ENCODE measurements at regions not wholly inside any gene's neighbourhood (a gene's known extent, or its start where the extent isn't known, plus 50 kb on each side); places are given as distances from the start of the nearest gene placed in this dataset.
"Not testable (repeated sequence)": the region's sequence is repeated elsewhere in the genome, so short reads cannot be mapped to it uniquely, and the experiment has no call there.

DNA sequence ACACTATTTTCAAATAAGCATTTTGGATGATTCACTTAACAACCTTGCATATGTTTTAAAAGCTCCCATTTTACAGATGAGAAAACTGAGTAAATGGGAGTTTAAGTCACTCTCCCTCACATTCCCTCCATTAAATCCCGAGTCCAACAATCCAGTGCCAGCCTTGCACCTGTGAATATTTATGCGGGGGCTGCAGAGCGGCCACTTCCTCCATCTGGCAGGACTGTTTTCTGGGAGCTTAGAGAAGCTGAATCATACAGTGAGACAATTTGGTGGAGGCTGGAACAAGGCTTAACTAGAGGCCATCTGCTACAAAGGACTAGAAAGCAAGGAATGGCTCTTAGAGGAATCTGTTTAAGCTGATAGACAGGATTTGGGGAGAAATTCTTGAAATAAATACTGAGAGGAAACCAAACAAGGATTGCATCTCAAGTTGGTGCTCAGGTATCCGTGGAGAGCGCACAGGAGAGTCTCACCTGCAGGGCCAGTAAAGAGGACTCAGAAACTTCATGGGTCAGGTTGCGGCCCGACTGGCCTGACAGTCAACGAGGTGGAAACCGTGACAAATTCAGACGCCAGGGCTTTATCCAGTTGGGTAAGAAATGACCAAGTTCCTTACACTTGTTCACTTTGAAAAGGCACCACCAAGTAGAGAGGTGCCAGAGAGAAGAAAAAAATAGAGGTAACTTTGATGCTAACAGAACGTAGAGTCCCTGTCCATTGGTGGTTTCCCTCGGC, 478.5 kb downstream of the QKI start:
- DNase-seq (ENCODE audit: low spot score), result no peak

DNA sequence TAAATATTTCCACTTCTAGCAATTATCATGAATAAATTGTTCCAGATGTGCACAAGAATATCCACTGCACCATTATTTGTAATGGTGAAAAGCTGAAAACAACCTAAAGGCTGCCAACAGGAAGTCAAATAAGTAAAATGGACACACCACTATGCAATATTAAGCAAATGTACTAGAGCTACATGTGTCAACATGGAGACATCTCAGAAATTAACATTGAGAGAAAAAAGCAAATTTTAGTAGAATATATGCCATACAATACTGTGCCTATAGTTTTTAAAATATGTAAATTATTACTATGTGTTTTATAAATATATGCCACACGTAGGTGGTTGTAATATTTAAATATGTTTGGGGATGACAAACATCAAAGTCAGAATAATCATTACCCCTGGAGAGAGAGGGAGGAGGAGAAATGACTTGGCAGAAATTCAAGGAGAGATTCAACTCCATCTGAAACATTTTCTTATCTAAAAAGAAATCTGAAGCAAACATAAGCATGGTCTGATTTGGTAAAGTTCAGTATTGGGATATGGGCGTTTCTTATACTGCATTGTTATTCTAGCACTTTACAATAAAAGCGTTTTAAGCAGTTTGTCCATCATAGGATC, 475.5 kb downstream of the QKI start:
- no peak for DNase-seq (ENCODE audit: low spot score)

DNA sequence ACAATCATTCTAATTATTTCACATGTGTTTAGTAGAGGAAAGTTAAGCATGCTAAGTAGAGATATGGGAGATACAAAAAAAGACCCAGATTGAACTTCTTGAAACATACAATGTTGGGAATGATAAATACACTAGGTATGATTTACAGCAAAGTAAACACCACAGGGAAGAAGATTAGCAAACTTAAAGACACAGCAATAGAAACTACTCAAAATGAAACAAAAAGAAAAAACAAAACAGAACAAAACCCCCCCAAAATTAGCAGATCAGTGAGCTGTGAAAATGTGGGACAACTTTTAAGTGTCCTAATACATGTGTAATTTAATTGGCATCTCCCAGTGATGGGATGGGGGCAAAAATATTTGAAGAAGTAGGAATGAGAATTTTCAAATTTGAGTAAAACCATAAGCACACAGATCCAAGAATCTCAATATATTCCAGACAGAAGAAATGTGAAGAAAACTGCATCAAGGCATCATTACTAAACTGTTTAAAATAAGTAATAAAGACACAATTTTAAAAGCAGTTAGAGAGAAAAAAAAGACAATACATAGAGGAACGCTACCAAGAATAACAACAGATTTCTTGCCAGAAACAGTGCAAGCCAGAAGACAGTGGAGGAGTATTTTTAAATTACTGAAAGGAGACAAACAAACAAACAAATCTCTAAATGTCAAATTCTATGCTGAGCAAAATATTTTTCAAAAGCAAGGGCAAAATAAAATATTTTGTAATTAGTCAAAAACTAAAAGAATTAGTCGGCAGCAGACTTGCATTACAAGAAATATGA, 473.7 kb downstream of the QKI start:
- DNase-seq (ENCODE audit: low spot score), result no peak

GRCh38 chr6:163886428-163886827, 471.9 kb downstream of the QKI start:
- no peak for DNase-seq (ENCODE audit: low spot score)

DNA sequence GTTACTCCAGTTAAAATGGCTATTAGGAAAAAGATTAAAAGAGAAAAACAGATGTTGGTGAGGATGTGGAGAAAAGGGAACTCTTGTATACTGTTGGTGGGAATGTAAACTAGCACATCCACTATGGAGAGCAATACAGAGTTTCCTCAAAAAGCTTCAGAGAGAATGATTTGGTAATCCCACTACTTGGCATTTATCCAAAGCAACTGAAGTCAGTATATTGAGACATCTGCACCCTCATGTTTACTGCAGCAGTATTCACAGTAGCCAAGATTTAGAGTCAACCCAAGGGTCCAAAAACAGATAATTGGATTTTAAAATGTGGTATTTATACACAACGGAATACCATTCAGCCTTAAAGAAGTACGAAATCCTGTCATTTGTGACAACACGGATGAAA, 469.5 kb downstream of the QKI start:
- no peak for DNase-seq (ENCODE audit: low spot score)

DNA sequence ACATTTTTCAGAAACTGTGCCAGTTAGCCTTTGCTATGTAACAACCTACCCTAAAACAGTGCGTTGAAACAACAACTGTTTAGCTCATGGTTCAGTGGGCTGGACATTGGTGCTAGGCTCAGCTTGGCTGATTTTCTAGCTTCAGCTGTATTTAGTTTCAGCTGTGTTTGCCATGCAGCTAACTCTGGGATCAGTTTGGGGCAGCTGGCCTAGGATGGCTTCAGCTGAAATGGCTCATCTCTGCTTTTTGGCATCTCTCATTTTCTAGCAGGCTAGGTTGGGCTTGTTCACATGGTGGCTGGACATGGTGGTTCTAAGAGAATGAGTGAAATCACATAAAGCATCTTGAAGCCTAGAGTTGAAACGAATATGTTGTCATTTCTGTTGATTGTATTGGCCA, 464.2 kb downstream of the QKI start:
- no peak for DNase-seq (ENCODE audit: low spot score)

DNA sequence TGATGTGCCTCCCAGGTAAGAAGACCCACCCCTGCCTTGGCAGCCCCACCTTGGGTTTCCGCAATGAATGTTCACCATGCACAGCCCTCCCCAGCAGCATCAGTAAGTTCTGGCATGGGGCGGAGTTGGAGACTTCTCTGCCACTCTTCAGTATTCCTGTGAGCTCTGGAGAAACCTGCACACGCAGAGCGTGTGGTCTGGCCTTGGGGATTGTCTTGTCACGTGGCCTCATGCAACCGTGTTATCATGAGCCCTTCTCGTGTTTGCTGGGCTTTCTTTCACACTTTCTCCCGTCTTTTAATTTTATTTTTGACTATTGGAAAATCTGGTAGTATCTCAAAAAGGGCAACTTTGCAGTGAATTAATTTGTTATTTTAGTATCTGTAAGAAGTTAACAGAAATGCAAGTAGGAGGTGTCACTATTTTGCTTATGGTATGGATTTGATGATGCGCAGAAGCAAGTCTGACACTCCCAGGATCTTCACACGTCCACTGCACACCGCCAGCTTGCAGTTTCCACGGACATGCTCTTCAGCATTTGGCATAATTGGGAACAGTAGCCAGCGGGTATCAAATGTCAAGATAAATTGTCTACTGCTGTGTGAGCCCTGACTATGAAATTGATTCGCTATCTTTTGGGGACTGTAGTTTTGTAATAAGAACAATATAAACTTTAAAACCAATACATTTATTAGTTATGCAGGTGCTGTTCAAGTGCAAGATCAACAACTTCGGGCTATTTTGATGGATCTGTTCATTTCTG, 463.5 kb downstream of the QKI start:
- no peak for DNase-seq (ENCODE audit: low spot score)

GRCh38 chr6:163876391-163876790, 461.9 kb downstream of the QKI start:
- no peak for DNase-seq (ENCODE audit: low spot score)

DNA sequence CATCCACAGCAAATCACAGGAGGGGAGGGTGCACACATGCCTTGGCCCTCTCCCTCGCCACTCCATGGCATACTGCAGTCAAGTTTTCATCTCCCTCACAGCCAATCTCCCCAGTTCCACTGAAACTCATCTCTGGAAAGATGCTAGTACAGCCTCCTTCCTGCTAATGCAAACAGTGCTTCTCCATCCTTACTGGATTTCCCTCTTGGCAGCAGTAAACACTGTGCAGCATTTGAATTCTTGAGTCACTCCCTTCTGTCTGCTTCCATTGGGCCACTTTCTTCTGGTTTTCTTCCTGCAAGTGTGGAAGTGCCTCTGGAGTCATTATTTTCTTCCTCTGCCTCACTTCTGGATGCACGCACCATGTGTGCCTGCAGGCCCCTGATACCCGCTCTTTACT, 460.3 kb downstream of the QKI start:
- DNase-seq (ENCODE audit: low spot score), result no peak

DNA sequence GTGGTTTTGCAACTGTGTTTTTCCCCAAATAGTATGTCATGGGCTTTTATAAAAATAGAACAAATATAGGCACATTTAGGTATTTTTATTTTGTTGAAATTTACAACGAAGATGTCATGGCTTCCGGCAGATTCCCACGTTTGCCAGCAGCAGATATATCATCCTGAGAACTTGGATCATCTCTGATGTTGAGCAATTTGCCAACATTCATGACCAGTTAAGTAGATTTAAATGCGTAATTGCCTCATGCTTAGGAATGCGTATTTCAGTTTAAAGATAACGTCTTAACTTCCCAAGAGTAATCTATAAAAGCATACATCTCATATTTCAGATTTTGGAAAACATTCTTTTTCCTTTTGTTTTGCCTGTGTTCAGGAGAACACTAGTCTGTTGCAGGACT, 457.8 kb downstream of the QKI start:
- no peak for DNase-seq (ENCODE audit: low spot score)

GRCh38 chr6:163871616-163872015, 457.1 kb downstream of the QKI start:
- DNase-seq (ENCODE audit: low spot score), result no peak

- DNase-seq (ENCODE audit: low spot score), result no peak
Measured at GRCh38 chr6:163867518-163868292, 453.2 kb downstream of the QKI start.

DNA sequence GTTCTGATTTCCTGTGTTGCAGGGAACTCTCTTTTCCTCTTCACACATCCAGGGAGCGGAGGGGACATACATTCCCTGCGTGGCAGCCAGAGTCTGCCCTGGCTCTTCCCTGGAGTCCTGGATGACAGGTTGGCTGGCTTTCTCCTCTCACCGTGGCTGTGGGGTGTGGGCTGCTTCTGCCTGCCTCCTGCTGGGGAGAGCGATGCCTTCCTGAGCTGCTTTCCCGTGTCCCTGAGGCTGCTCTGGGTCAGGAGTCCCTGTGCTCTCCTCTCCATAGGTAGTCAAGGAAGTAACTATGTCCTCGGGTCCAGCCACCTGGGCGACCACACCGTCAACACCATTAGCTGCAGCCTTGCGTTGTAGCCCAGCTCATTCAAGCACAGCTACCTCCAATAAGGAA, 451.7 kb downstream of the QKI start:
- no peak for DNase-seq (ENCODE audit: low spot score)

- no peak for DNase-seq (ENCODE audit: low spot score)
Measured at GRCh38 chr6:163863565-163863964, 449.0 kb downstream of the QKI start.

GRCh38 chr6:163862701-163863100, 448.2 kb downstream of the QKI start:
- no peak for DNase-seq (ENCODE audit: low spot score)

DNA sequence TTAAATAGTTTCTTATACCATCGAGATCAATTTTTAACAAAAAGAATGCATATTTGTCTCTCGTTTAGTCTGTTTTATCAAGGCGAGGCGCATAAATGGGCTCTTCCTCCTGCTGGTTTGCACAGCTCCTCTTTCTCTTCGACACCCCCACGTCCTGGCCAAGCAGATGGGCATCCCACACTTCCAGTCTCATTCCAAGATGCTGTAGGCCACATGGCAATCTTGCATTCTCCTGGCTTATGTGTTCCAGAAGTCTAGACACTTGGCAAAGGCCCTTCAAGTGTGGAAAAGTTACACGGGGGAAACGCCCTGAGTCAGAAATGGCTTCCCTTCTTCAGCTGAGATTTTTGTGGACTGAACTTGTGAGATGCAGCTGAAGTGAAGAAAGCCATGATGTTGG, 447.1 kb downstream of the QKI start:
- no peak for DNase-seq (ENCODE audit: low spot score)

- peak; percentile 88 for DNase-seq (ENCODE audit: low spot score)
Measured at GRCh38 chr6:163860287-163861081, 446.0 kb downstream of the QKI start.

DNA sequence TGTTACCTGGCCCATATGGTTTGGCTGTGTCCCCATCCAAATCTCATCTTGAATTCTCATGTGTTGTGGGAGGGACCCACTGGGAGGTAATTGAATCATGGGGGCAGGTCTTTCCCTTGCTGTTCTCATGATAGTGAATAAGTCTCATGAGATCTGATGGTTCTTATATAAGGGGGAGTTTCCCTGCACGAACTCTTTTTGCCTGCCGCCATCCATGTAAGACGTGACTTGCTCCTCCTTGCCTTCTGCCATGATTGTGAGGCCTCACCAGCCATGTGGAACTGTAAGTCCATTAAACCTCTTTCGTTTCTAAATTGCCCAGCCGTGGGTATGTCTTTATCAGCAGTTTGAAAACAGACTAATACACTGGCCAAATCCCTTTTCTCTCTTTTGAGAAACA, 444.4 kb downstream of the QKI start:
- not testable (repeated sequence) for DNase-seq (ENCODE audit: low spot score)

DNA sequence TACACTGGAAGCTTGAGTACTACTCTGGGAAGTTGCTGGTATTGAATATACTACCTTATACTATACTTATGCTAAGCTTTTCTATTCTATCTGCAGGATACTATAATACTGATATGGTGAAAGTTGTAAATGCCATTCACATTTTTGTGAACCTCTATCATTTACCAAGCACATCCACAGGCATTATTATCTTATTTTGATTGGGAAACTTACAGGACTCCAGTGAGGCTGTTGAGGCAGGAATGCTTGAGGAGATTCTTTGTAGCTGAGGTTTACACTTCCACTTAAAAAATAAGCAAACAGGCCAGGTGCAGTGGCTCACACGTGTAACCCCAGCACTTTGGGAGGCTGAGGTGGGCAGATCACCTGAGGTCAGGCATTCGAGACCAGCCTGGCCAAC, 442.9 kb downstream of the QKI start:
- no peak for DNase-seq (ENCODE audit: low spot score)

- DNase-seq (ENCODE audit: low spot score), result no peak
Measured at GRCh38 chr6:163850874-163851273, 436.4 kb downstream of the QKI start.

All from SK-N-DZ (cell line).